HG02943 (cell line): ENCODE measurements at regions not wholly inside any gene's neighbourhood (a gene's known extent, or its start where the extent isn't known, plus 50 kb on each side); places are given as distances from the start of the nearest gene placed in this dataset.
"Not testable (repeated sequence)": the region's sequence is repeated elsewhere in the genome, so short reads cannot be mapped to it uniquely, and the experiment has no call there.

Source experiments
- ATAC-seq: cut with Tn5 transposase; IDR thresholded peaks from one replicate; pipeline ENCODE4 v1.9.1; 2021; ENCODE audit warnings: mild to moderate bottlenecking, low read depth, moderate library complexity; ENCODE audit not compliant: unreplicated experiment

DNA sequence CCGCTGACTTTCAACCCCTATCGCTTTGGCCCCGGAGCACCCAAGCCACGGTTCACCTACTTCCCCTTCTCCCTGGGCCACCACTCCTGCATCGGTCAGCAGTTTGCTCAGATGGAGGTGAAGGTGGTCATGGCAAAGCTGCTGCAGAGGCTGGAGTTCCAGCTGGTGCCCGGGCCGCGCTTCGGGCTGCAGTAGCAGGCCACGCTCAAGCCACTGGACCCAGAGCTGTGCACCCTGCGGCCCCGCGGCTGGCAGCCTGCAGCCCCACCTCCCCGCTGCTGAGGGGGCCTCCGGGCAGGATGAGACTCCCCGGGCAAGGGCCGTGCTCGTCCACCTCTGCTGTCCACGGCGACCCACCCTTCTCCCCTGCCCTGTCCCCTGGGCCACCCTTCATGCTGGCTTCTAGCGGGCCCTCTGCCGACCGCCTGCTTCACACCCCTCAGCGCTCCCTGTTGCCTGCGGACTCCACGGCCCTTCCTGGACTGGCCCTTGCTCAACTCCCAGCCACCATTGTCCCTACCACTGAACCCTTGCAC is 92.2 kb upstream of the TRABD2B start:
- no peak for ATAC-seq

DNA sequence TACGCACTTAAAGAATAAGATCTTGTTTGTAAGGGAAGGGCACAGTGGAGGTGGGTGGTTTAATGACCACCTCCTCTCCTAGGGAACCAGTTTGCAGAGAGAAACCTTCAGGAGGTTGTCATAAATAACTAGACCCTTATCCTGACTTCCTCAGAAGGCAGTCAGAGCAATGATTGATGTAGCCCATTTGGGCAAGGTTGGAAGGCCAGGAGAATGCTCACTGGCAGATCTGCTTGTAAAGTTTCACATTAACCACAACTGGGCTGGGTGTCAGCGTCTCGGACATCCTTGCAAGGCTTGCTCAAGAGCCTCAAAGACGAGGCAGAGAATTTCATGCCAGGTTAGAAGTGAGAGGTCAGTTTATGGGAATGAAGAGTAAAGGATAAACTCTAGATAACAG is 87.6 kb upstream of the TRABD2B start:
- no peak for ATAC-seq

DNA sequence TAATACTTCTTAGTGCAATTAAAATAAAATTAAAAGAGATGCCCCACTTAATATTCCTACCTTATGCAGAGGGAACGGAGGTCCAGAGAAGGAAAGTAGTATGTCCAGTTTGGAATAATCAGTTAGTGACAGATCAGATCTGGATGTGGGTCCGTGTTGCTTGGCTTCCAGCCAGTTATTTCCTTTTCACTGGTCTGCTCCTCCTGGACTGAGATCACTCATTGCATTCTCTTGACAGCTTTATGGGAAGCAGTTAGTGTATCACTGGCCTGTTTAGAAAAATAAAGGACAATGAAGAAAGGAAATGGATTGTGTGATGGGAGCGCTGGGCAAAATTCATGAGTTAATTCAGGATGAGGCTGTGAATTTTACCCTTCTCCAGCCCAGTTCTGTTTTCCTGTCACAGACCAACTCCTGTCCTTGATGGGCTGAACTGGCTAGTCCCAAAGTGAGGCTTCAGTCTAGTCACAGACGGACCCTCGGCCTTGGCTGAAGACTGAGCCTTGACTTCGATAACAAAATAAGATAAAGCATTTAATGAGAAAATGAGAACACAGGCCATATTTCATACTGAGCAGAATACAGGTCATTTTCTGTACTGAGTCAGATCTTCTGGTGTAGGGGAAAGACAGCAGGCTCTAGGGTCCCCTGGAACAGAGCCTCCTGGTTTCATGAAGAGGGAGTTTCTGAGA is 85.2 kb upstream of the TRABD2B start:
- ATAC-seq, result no peak

DNA sequence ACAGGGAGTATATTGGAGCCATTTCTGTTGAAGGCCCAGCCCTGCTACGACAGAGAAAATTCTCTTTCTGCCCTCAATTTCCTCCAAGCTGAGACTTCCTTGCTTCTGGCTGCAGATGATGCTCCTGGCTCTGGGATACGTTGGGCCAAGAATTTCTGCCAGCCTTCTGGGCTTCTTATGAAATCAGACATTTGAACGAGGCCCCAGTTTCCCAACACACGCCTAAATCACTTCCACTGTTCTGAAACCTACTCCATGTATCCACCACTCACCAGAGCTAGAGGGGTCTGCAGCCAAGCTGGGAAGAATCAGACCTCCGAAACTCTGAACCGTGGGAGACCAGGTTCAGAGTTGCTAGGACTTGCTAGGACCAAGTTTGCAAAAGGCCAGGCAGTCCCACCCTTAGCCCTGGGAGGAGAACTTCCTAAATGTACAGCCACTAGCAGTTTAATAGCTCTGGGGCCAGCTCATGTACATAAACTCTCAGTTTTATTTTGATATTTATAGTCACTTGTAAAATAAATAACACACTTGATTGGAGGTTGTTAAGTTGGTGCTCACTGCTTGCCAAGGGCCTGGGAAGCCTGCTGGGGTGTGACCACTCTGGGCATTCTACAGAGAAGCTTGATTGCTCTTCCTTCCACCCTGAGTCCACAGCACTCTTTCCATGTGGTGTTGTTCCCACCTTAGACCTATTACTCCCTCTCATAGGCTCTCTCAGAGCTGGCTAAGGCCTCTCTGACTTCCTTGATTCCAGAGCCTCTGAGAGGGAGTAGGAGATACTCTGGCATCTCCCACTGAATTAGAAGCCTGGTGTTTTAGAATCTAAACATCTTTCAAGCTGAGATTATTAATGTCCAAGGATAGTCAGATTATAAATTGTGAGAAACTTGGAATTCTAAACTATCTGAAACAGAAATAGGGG is 83.4 kb upstream of the TRABD2B start:
- ATAC-seq, result no peak

DNA sequence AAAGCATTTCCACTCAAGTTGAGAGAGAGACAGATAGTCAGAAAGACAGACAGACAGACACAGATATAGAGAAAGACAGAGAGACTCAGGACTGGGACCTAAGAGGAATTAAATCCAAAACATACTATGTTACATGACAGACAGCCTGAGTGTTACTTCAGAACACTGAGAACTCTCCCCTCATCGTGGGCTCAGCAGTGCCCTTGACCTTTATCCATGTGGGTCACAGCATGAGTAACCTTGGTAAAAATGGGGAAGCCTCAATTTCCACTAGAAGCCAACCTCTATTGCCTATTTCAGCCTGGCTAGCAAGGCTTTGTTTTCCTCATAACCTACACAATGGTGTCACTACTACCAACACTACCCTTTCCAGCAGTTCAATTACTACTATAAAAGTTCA is 81.9 kb upstream of the TRABD2B start:
- no peak for ATAC-seq

DNA sequence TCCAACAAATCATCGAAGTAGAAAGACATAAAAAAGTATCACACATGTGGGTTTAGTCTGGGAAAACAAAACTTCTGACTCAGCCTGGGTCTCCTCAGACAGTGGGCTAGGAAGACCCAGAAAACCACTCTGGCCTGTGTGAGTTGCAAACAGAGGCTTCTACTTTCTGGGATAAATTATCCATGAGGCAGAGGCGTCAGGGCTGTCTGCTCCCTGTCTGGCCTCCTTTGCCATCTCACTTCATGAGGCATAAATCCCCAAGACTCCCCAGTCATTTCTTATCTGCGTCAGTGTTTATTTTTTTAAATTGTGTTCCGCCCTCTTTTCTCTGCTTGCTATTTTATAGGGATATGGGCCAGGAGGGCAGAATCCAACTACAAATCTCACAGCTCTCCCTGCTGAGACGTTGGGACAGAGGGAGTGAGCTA is 80.6 kb upstream of the TRABD2B start:
- no peak for ATAC-seq

DNA sequence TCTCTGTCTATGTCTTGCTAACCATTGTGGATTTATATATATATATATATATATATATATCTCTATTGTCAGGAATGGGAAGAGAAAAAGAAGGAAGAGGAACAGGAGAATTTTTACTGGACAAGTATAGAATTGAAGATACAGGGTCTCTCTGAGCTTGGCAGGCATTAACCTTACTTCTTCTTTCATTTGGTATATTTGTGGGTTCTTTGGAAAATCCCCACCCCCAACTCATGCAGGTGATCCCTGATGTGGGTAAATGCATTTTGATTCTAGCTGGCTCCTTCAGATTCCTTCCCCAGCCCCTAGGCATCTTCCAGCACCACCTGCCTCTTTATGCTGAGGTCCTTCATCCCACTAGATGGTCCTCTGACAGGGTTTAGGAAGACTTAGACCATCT is 78.8 kb upstream of the TRABD2B start:
- ATAC-seq, result no peak

DNA sequence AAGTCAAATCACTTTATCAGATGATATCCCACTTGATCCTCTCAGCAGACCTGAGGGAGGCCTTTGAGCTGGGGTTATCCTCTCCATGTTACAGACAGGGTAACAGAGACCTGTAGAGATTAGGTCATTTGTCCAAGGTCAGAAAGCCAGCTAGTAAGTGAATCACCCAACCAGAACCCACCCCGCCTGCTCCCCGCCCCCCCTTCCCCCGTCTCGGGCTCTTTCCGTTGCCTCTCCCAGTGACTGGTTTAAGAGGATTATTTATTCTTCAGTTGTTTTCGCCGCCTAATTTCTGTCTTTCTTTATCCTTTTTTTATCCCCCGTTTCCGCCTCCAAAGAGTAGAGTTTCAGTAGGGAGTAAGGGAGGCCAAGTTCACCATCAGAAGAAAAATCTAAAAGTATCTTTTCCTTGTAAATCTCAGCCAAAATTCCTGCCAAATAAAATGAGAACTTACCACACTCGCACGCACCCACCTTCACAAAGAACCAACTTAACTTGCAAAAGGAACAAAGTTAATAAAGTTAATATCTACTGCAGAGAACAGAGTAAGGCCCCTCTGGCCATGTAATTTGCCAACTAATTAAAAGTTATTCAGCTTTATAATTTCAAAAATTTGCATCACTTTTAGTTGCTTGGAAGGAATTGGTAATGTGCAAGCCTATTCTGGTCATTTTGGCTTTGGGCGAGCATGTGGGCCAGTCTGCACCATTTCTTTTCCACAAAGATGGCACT is 76.8 kb upstream of the TRABD2B start:
- no peak for ATAC-seq

DNA sequence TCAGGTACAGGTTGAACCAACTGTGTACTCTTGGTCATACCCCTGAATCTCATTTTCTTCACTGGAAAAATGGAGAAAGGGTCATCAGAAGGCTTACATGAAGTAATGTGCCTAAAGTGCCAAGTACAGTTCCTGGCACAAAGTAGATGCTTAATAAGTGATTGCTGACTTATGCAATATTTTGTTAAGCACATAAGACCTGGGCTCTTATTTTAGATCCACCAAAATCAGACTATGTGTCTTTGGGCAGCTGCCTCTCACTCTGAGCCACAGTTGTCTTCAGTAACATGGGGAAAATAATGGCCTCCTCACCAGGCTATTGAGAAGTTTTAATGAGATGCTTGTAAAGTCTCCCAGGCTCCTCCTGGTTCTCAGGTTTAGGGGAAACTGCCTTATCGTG is 74.3 kb upstream of the TRABD2B start:
- no peak for ATAC-seq

DNA sequence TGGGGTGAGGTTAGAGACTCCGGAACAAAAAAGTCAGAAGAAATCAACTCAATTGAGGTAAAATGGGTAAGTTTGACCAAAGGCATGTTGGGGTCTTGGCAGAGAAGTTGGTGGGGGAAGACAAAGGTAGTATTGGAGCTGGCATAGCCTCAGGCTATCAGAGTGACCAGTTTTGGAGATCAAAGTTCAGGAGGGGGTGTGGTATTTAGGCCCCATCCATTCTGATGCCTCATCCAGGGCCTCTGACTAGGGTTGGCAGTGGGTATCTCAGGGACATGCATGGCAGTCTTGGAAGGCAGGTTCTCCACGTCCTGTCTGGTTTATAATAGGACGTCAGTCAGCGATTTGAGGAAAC is 73.2 kb upstream of the TRABD2B start:
- no peak for ATAC-seq

DNA sequence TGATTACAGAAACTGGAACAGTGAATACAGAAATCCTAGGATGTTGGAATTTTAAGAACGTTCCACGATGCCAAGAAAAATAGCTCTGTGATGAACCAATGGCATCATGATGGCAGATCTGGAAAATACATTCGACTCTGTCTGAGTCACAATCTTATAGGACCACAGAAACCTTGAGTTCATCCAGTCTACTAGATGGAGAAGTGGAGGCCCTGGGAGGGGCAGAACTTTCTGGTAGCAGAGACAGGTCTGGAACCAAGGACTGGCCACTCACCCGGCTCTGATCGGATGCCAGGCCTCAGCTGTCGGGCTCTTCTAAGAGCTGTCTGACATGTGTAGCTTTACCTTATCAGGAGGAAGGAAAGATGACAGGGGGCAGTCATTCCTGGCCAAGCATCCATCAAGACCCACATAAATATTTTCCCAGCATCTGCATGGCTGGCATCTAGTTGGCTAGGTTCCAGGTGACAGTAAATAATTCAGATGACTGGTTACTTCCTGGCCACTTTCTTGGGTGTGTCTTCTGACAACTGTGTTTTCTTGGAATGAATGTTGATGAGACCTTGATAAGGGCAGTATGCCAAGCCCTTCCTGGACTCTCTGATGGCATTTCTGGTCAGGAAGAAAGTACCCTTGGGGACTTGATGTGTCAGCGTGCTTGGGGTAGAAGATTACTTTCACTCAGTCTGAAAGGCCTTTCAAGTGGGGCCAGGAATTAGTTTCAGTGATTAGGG is 72.6 kb upstream of the TRABD2B start:
- ATAC-seq, result no peak

DNA sequence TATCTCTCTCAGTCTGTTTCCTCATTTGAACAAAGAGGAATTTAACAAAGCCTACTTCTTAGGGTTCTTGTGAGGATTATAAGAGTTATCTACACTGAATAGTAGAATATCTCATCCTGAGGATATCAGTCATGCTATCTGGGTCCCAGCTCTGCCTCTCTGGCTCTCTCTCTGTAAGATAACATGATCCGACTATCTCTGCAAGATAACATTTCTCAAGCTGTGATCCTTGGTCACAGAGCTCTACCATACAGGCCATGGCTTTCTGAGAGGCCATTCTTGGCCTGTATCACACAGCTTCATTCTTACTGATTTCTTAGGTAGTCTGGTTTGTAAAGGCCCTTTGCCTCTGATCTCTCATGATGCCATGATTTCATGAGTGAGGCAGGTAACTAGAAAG is 71.0 kb upstream of the TRABD2B start:
- no peak for ATAC-seq

DNA sequence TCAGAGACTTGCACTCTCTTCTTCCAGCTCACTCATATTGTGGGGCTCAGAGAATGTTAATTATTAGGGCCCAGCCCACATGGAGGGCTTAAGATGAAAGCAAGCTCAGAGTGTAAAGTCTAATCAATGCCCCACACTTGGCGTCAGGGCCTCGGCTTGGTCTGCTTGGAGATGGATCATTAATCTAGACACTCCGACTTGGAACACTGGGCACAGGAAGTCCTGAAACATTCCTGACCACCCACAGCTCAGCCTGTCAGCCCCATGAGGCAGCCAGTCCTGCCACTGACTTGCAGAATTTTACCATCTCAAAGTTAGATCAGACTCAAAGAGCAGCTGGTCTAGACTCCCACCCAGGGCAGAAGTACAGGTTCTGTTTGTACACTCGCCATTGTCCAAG is 69.8 kb upstream of the TRABD2B start:
- ATAC-seq, result no peak

DNA sequence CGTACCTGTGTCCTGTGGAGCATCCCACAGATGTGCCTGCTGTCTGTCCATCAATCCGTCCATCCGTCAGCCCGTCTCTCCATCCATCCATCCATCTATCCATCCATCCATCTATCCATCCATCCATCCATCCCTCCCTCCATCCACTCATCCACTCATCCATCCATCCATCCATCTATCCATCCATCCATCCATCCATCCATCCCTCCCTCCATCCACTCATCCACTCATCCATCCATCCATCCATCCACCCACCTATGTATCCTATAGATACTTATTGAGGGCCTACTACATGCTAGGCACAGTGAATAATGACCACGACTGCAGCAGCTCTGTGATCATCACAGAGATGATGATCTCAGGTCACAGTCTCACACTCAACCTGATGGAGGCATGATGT is 67.5 kb upstream of the TRABD2B start:
- not testable (repeated sequence) for ATAC-seq

DNA sequence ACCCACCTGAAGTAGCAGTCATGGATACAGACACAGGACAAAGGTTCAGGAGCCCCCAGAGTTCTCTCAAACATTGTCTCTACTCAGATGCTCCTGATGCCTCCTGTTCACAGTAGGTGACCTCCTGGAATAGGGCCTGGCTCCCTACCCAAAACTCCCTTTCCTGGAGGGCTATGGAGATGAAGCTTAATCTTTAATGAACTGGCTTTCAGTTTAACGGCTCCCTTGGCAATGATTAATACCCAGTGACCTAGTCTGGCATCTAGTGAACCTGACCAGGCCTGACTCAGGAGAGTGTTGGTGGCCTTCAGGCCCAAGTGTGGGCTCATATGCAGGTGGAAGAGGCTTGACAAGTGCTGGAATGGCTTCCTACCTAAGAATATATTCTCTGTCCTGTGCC is 65.2 kb upstream of the TRABD2B start:
- peak; percentile 48 for ATAC-seq

DNA sequence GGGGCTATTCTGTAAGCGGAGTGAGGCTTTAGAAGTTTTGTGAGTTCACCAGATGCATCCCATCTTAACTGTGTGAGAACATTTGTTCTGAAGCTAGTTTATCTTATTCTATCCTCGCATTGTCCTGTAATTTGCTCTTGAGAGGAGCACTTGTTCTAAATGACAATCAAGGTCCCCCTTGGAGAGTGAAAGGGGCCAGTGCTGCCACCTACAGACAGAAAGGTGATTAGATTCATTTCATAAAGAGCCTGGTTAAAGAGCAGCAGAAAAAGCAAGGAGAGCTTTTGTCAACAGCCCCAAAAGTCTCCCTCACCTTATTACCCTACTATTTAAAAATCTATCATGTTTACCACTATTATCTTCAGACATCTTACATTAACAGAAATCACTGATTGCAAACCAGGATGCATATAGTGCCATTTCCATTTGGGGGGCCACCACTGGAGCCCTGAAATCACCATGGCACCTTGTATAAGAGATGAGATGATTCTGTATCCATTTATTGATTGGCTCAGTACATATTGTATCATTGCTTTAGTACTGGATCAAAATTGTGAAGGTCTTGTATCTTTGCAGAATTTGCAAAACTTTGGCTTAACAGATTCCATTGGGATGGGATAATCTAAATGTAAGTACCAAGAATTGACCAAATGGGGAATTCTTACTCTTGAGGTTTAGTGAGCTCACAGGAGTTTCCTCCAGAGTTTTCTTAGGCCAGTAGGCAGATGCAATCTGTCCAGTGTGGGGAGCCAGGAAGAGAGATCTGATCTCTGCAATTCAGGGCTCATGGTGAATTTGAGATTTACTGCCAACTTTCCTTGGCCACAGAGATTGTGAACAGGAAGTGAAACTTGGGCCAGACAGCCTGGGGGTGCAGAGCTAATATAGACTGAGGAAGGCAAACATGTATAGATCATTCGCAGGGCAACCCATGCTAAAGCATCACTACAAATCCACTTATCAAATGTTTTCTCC is 64.3 kb upstream of the TRABD2B start:
- ATAC-seq, result peak; percentile 71

DNA sequence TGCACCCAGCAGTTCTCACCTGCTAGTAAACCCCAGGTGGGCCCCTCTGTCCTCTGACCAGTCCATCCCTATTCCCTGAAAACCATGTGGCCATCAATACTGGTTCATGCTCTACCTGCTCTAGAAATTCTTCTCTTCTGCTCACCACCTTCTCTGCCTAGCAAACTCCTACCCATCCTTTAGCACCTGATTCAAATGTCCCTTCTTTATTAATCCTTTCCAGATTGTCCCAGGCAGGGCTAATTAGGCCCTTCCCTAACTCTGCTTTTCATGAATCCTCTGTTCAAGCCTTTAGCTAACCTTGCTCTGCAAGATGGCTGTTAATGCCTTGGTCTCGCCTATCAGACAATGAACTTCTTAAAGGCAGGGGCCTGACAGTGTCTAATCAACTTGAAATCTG is 62.1 kb upstream of the TRABD2B start:
- ATAC-seq, result no peak

DNA sequence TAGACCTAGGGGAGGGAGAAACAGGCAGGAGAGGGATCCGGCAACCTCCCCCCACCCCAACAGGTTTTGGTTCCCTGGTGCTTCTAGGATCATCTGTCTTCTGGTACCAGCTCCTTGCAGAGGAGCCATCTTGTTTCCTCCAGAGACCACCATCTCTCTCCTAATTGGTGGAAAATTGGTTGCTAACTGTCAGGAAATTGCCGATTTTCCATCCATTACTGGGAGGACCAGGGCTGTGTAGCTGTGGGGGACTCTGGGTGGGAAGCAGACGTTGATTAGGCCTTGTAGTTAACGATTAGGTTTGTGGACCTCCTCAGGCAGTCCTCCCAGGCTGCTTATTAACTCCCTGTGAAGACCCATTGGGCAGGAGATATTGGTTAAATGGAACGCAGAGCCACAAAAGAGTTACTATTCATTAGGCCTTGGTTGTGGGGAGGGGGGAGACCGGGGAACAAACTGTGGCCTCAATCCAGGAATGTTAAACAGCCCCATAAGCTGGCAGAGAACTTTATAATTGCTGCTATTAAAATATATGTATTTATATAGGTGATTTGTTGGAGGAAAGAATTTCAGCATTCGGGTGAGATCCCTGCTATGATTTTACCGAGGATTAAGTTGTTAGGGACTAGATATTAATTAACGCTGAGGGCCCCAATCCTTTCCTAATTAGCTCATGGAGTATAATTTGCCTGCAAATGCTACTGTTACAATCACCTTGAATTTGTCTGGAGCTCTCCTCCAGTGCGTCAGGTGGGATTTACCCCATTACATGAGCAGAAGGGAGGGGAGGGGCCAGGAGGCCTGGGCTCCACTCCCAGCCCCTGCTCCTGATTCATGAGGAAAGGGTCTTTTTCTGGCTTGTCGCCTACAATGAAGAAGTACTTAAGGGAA is 61.2 kb upstream of the TRABD2B start:
- no peak for ATAC-seq
